GM12891 (cell line): ENCODE measurements at regions not wholly inside any gene's neighbourhood (a gene's known extent, or its start where the extent isn't known, plus 50 kb on each side); places are given as distances from the start of the nearest gene placed in this dataset.

Experiments
- POLR2AphosphoS5 ChIP-seq: IDR thresholded peaks from 2 replicates; pipeline ENCODE4 v1.6.1; 2011; ENCODE audit warnings: low read depth, low read length, control low read depth
- POU2F2 ChIP-seq: IDR thresholded peaks from 2 replicates; pipeline ENCODE4 v1.6.1; 2011; ENCODE audit warnings: low read depth, mild to moderate bottlenecking, control low read depth, low read length, moderate library complexity
- TAF1 ChIP-seq: IDR thresholded peaks from 2 replicates; pipeline ENCODE4 v1.6.1; 2011; ENCODE audit warnings: low read depth, low read length, control low read depth

GRCh38 chr2:6576302-6576701 lies 289.4 kb downstream of the CMPK2 start:
- no peak for TF ChIP-seq POLR2AphosphoS5
- no peak for TF ChIP-seq POU2F2
- no peak for TF ChIP-seq TAF1
